ENCODE measurements at regions not wholly inside any gene's neighbourhood (a gene's known extent, or its start where the extent isn't known, plus 50 kb on each side); places are given as distances from the start of the nearest gene placed in this dataset.

- TF ChIP-seq, protein P1, sequence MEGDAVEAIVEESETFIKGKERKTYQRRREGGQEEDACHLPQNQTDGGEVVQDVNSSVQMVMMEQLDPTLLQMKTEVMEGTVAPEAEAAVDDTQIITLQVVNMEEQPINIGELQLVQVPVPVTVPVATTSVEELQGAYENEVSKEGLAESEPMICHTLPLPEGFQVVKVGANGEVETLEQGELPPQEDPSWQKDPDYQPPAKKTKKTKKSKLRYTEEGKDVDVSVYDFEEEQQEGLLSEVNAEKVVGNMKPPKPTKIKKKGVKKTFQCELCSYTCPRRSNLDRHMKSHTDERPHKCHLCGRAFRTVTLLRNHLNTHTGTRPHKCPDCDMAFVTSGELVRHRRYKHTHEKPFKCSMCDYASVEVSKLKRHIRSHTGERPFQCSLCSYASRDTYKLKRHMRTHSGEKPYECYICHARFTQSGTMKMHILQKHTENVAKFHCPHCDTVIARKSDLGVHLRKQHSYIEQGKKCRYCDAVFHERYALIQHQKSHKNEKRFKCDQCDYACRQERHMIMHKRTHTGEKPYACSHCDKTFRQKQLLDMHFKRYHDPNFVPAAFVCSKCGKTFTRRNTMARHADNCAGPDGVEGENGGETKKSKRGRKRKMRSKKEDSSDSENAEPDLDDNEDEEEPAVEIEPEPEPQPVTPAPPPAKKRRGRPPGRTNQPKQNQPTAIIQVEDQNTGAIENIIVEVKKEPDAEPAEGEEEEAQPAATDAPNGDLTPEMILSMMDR (IDR thresholded peaks at IDR 0.05) = no peak
- no peak for TF ChIP-seq ZFX (IDR thresholded peaks at IDR 0.05; ENCODE audit: borderline replicate concordance)
- no peak overlapping the region for H3K27ac ChIP-seq
Measured at GRCh38 chr2:156800781-156801361, 364.7 kb downstream of the GPD2 start.

- TF ChIP-seq ZFX (IDR thresholded peaks at IDR 0.05; ENCODE audit: borderline replicate concordance) = no peak
- TF ChIP-seq, protein P1 (IDR thresholded peaks at IDR 0.05) = no peak
Measured at GRCh38 chr2:156803243-156803642, 367.1 kb downstream of the GPD2 start.

DNA sequence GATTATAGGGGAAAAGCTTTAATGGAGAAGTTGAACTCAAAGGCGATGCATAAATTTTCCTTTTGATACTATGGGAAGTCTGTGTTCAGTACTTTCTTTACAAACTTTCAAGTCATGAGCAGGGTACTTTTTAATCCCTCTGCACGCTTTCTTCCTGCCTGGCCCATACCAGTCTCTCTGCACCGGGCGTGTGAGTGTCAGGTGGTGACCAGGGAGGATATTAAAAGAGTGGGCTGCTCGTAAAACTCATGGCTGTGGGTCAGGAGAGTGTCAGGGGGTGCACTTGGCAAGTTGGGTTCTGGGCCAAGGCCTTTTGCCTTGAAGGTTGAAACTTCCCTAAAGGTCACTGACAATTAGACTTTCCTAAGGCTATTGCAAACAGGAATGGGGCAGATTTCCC is 367.8 kb downstream of the GPD2 start:
- H3K27ac ChIP-seq = no peak overlapping the region
- TF ChIP-seq ZFX (IDR thresholded peaks at IDR 0.05; ENCODE audit: borderline replicate concordance) = no peak
- TF ChIP-seq, protein P1 (IDR thresholded peaks at IDR 0.05) = no peak

More at GRCh38 chr2:156803243-156803642, 367.1 kb downstream of the GPD2 start:
- H3K27ac ChIP-seq = no peak overlapping the region

DNA sequence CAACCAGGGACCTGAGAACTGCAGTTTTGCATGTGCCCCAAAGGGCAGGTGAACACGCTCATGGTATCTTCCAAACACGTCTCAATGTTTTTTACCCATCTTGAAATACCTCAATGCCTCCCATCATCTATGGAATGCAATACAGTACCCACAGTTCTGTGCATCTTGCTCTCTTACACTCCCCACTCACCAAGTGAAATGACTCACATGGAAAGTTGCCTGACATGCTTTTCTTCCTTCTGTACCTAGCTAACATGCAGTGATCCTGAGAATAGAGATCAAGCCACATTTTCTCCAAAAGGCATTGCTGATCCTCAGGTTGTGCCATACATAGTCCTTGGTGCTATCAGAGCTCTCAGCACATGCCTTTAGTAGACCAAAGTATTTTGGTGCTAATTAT is 373.9 kb downstream of the GPD2 start:
- no peak overlapping the region for H3K27ac ChIP-seq

DNA sequence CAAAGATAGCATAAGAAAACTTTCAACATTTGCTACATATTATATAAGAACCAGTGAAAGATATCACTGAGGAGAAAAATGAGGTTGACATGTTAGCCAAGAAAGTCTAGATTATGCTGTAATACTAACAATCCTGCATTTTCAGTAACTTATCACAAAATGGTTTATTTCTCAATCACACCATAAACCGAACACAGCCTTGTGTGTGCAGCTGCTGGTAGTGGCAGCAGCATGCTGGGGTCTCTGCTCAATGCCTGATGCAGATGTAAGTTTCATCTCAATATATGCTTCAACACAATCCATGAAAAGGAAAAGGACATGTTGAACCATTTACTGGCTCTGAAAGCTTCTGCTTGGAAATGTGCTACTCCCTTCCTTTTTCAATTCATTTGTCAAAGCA is 376.3 kb downstream of the GPD2 start:
- no peak overlapping the region for H3K27ac ChIP-seq
- TF ChIP-seq, protein P1 (IDR thresholded peaks at IDR 0.05) = no peak
- no peak for TF ChIP-seq ZFX (IDR thresholded peaks at IDR 0.05; ENCODE audit: borderline replicate concordance)

More for the DNA sequence above, 373.9 kb downstream of the GPD2 start:
- TF ChIP-seq ZFX (IDR thresholded peaks at IDR 0.05; ENCODE audit: borderline replicate concordance) = no peak
- TF ChIP-seq, protein P1 (IDR thresholded peaks at IDR 0.05) = no peak

DNA sequence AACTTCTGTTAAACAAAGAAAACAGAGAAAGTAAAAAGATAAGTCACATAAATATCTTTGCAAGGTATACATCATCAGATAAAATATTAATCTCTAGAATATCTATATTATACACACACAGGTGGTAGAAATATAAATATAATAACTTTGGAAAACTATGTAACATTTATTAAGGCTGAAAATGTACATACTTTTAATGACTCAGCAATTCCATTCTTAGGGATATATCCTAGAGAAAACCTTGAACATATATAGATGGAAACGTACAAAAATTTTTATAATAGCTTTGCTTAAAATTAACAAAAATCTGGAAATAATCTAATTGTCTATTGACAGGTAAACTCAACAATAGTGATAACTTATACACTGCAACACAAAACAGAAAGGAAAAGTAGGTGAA is 381.3 kb downstream of the GPD2 start:
- no peak for TF ChIP-seq ZFX (IDR thresholded peaks at IDR 0.05; ENCODE audit: borderline replicate concordance)
- TF ChIP-seq, protein P1 (IDR thresholded peaks at IDR 0.05) = no peak
- H3K27ac ChIP-seq = no peak overlapping the region

- no peak overlapping the region for H3K27ac ChIP-seq
- TF ChIP-seq, protein P1 (IDR thresholded peaks at IDR 0.05) = no peak
- no peak for TF ChIP-seq ZFX (IDR thresholded peaks at IDR 0.05; ENCODE audit: borderline replicate concordance)
Measured at GRCh38 chr2:156818221-156818620, 382.0 kb downstream of the GPD2 start.

Measured in 22Rv1 (cell line).